ENCODE measurements at regions not wholly inside any gene's neighbourhood (a gene's known extent, or its start where the extent isn't known, plus 50 kb on each side); places are given as distances from the start of the nearest gene placed in this dataset.

DNA sequence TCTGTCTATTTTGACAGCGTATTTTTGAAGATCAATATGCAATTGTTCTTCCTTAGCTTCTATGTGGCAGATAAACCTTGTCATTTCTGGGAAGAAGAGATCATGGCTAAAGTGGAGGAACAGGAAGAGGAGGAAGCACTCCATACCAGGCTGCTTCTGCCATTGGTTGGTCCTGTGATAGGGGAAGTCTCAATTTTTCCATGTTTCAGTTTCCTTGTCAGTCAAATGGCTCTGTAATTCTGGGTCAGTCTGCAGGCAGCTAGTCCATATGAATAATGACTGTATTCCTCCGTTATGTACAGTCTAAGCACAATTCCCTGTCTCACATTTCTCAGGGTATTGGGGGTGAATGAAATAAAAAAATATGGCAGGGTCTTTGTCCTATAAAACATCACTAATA is 277.6 kb upstream of the CXCR4 start:
- DNase-seq: no peak

DNA sequence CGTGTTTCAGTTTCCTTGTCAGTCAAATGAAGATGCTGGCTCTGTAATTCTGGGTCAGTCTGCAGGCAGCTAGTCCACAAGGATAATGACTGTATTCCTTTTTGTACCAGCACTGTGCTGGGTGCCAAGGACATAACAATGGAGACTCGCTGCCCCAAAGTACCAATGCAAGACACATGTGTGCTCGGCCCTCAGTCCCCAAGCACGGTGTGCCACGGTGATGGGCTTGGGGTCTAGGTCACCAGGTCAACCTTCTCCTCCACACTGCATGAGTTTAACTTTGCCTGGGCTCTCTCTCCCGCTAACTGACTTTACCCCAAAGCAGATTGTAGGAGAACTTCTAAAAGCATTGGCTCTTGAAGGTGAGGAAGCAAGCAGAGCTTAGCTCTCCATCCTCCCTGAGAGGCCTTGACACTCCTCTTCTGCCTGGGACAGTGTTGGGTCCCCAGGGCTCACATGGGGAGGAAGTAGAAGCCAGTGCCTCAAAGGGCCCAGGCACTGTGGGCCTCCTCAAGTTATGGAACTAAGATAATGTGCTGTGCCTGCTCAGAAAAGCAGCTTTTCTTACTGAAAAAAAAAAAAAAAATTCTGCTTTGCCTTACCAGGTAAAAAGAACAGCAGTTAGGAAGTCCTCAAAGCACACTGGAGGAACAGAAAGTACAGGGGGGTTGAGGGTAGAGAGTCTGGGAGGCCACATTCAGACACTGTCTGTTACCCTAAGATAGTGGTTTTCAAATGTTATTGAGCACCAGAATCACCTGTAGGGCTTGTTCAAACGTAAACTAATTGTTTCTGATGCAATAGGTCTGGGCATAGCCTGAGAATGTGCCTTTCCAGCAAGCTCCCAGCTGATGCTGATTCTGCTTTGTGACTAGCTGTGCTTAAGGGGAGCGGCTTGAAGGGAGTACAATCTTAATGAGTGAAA is 276.4 kb upstream of the CXCR4 start:
- DNase-seq: no peak

GRCh38 chr2:136393514-136393913 is 275.6 kb upstream of the CXCR4 start:
- DNase-seq: no peak

DNA sequence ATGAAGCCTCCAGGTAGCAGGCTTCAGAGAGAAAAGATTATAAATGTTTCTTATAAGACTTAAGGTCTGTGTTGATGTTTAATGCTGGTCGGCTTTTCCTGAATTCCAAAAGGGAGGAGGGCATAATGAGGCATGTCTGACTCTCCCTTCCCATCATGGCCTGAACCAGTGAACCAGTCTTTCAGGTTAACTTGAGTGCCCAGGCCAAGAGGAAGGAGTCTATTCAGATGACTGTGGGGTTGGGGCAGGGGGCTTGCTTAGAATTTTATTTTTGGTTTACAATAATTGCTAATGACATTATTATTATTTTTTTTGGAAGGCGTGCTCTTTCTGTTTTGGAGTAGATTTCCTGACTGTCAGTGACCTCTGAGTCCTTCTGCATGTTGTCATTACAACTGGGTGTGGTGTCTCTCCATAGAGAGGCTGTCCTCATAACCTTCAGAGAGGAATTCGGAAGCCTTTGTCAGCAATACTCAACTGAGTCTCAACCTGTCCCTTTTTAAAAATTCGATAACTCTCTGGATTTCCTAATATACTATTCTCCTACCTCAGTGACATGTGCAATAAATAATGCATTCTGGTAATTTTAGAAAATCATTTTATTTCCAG is 275.1 kb upstream of the CXCR4 start:
- DNase-seq: no peak

GRCh38 chr2:136389809-136390208 is 271.9 kb upstream of the CXCR4 start:
- DNase-seq: no peak

DNA sequence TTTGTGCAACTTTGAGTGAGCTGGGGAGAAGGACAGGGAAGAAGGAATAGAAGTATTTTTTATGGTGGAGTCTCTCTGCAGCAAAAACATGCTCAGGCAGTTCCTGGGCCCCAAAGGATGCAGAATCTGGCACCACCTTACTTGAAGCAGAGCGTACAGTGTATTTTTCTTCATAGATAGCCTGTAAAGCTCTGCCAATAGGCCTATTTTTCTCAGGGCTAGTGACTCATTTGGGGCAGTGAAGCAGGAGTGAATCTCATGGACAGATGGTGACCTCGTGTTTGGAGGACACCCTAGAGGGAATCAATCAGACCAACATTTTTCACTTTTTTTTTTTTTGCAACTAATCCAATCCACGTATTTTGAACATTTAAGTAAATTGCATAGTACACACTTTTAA is 268.1 kb upstream of the CXCR4 start:
- no peak for DNase-seq

GRCh38 chr2:136384531-136385303 is 266.8 kb upstream of the CXCR4 start:
- peak in 1 of 2 experiments; percentile 40 for DNase-seq

- no peak for DNase-seq
Measured at GRCh38 chr2:136383167-136383566, 265.2 kb upstream of the CXCR4 start.

GRCh38 chr2:136381722-136382633 is 264.0 kb upstream of the CXCR4 start:
- DNase-seq: peak; percentile 74 to 83

DNA sequence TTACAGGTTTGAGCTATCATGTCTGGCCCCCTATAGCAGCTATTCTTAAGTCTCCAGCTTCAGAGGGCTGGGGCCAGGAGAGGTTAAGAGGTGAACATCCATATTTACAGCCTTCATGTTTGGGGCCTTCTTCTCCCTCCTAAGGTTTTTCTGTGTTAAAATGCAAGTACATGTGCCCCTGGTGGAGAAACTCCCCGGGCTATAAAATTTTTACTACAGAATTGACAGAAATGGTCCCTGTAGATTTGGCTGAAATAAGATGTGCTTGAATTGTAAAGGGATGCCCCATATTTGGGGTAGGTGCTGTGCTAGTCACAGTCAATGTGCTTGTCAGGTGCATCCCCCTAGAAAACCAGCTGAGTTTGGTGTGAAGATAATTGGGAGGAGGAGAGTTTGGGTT is 263.3 kb upstream of the CXCR4 start:
- no peak for DNase-seq

- DNase-seq: peak; percentile 78 to 84
Measured at GRCh38 chr2:136378712-136379595, 261.0 kb upstream of the CXCR4 start.

- no peak for DNase-seq
Measured at GRCh38 chr2:136377423-136378382, 259.8 kb upstream of the CXCR4 start.

DNA sequence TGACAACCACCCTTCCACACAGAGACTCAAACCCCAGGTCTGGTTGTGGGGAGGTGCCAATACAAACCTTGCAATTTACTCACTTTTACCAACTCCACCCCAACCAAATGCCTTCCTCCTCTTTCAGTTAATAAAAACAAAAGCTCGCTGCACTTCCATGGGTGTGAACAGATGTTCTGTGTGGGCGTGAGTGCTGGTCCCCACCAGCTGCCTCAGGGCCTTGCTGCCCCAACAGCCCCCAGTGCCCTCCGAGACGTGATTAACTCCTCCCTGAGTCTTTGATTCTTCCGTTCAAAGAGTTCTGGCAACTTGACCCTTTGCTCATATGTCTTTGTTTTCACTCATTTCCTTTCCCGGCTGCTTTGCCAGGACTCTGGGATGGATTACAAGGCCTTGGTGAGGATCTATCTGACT is 258.9 kb upstream of the CXCR4 start:
- peak in 1 of 2 experiments; percentile 24 for DNase-seq

DNA sequence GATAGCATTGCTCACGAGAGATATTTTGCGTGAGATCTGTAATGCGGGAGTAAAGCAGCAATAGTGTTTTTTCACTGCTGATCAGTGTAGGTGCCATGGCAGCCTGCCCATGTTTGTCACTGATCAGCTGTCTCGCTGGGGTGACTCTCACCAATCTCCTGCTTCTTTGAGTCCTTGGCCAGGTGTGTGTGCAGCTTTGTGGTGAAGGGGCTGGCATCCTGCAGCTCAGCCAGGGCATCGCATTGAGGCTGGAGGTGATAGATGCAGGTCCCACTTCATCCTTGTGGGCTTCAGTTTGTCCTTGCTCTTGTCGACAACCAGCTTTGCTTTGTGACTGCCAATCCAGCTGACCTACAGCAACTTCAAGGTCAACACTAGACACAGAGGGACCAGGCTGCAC is 258.3 kb upstream of the CXCR4 start:
- DNase-seq: no peak

GRCh38 chr2:136375017-136375901 is 257.3 kb upstream of the CXCR4 start:
- peak; percentile 43 to 53 for DNase-seq

GRCh38 chr2:136373841-136374240 is 255.9 kb upstream of the CXCR4 start:
- DNase-seq: no peak

GRCh38 chr2:136373029-136373428 is 255.1 kb upstream of the CXCR4 start:
- DNase-seq: no peak

- DNase-seq: no peak
Measured at GRCh38 chr2:136363900-136364299, 246.0 kb upstream of the CXCR4 start.

GRCh38 chr2:136363470-136363869 is 245.5 kb upstream of the CXCR4 start:
- no peak for DNase-seq

Measured in activated CD4-positive, alpha-beta T cell treated with anti-CD3 and anti-CD28 coated beads, Interleukin-2, amount 50 U/mL, for 48 hours (primary cell).